WTC11 (cell line): ENCODE measurements at regions not wholly inside any gene's neighbourhood (a gene's known extent, or its start where the extent isn't known, plus 50 kb on each side); places are given as distances from the start of the nearest gene placed in this dataset.

Source experiments
- ATAC-seq: fragments of 200-7000 bp; cut with Tn5 transposase; 2 replicates; pipeline ENCODE4 v1.10.0; 2021; ENCODE audit warnings: mild to moderate bottlenecking, moderate library complexity
- CTCF ChIA-PET: fragments of 300-600 bp; sonication (Branson Sonifier 250); formaldehyde crosslinking; loops from one replicate; lab custom pipeline; 2021; ENCODE audit warnings: antibody characterized with exemption; lab: Charles Lee
- POLR2A ChIA-PET: fragments of 350-600 bp; sonication (Branson Sonifier 250); formaldehyde crosslinking; loops from one replicate; lab custom pipeline; 2021; ENCODE audit warnings: antibody characterized with exemption; lab: Charles Lee
- DNase-seq: peaks from one replicate; pipeline ENCODE4 v3.0.0; 2021; ENCODE audit warnings: low spot score
- H3K27ac Mint-ChIP-seq: 2 replicates; pipeline ENCODE4 v1.8.0; 2021; ENCODE audit warnings: mixed read lengths
- H3K27me3 Mint-ChIP-seq: 2 replicates; pipeline ENCODE4 v1.8.0; 2021; ENCODE audit warnings: low read depth, mild to moderate bottlenecking, moderate library complexity, mixed read lengths
- H3K36me3 Mint-ChIP-seq: 2 replicates; pipeline ENCODE4 v1.8.0; 2021; ENCODE audit warnings: mixed read lengths
- H3K4me1 Mint-ChIP-seq: 2 replicates; pipeline ENCODE4 v1.8.0; 2022; ENCODE audit warnings: mixed read lengths
- H3K4me3 Mint-ChIP-seq: 2 replicates; pipeline ENCODE4 v1.8.0; 2021; ENCODE audit warnings: mild to moderate bottlenecking, moderate library complexity, mixed read lengths
- H3K9me3 Mint-ChIP-seq: 2 replicates; pipeline ENCODE4 v1.8.0; 2021; ENCODE audit warnings: mixed read lengths
- AR ChIP-seq: fragments of 250-450 bp; sonication (Bioruptor Pico); IDR thresholded peaks from 2 replicates; pipeline ENCODE4 v1.9.0; 2021; ENCODE audit warnings: mild to moderate bottlenecking
- ATF2 ChIP-seq: sonication (generic); formaldehyde crosslinking; IDR thresholded peaks from 2 replicates; pipeline ENCODE4 v1.8.1; 2022; ENCODE audit warnings: low read depth, missing genetic modification reagents, borderline replicate concordance
- ATF3 ChIP-seq: sonication (generic); formaldehyde crosslinking; conservative IDR thresholded peaks from 2 replicates; pipeline ENCODE4 v1.8.1; 2022; ENCODE audit warnings: mild to moderate bottlenecking, missing genetic modification reagents
- CBFB ChIP-seq: sonication (generic); formaldehyde crosslinking; IDR thresholded peaks from 2 replicates; pipeline ENCODE4 v1.8.1; 2022; ENCODE audit warnings: mild to moderate bottlenecking, low read depth, missing genetic modification reagents
- EMX1 ChIP-seq: fragments of 250-450 bp; sonication (Bioruptor Pico); IDR thresholded peaks from 2 replicates; pipeline ENCODE4 v1.8.0; 2021; ENCODE audit warnings: mild to moderate bottlenecking
- MXD4 ChIP-seq: fragments of 250-450 bp; sonication (Bioruptor Pico); IDR thresholded peaks from 2 replicates; pipeline ENCODE4 v1.8.0; 2021; ENCODE audit warnings: mild to moderate bottlenecking, moderate library complexity, borderline replicate concordance
- NFATC4 ChIP-seq: fragments of 250-450 bp; sonication (Bioruptor Pico); IDR thresholded peaks from 2 replicates; pipeline ENCODE4 v1.9.0; 2021; ENCODE audit warnings: mild to moderate bottlenecking
- NR1H2 ChIP-seq: sonication (generic); formaldehyde crosslinking; IDR thresholded peaks from 2 replicates; pipeline ENCODE4 v1.9.0; 2021; ENCODE audit warnings: mild to moderate bottlenecking, moderate library complexity, missing genetic modification reagents
- NR2C2 ChIP-seq: sonication (generic); formaldehyde crosslinking; IDR thresholded peaks from 2 replicates; pipeline ENCODE4 v1.8.0; 2022; ENCODE audit warnings: mild to moderate bottlenecking, missing genetic modification reagents
- PRDM15 ChIP-seq: sonication (generic); formaldehyde crosslinking; IDR thresholded peaks from 2 replicates; pipeline ENCODE4 v1.8.0; 2022; ENCODE audit warnings: missing genetic modification reagents
- RORB ChIP-seq: fragments of 250-450 bp; sonication (Bioruptor Pico); IDR thresholded peaks from 2 replicates; pipeline ENCODE4 v1.9.0; 2021; ENCODE audit warnings: mild to moderate bottlenecking
- SMAD3 ChIP-seq: sonication (generic); formaldehyde crosslinking; IDR thresholded peaks from 2 replicates; pipeline ENCODE4 v1.8.0; 2022; ENCODE audit warnings: missing genetic modification reagents, mild to moderate bottlenecking, borderline replicate concordance
- SMAD4 ChIP-seq: sonication (generic); formaldehyde crosslinking; IDR thresholded peaks from 2 replicates; pipeline ENCODE4 v1.8.0; 2022; ENCODE audit warnings: mild to moderate bottlenecking, missing genetic modification reagents
- SP1 ChIP-seq: sonication (generic); formaldehyde crosslinking; conservative IDR thresholded peaks from 2 replicates; pipeline ENCODE4 v1.8.1; 2022; ENCODE audit warnings: missing genetic modification reagents
- TCF7 ChIP-seq: sonication (generic); formaldehyde crosslinking; IDR thresholded peaks from 2 replicates; pipeline ENCODE4 v1.8.0; 2022; ENCODE audit warnings: mild to moderate bottlenecking, low read depth, missing genetic modification reagents, moderate library complexity
- TP53 ChIP-seq: sonication (generic); formaldehyde crosslinking; IDR thresholded peaks from 2 replicates; pipeline ENCODE4 v1.8.1; 2023; ENCODE audit warnings: mild to moderate bottlenecking, missing genetic modification reagents
- USF2 ChIP-seq: sonication (generic); formaldehyde crosslinking; IDR thresholded peaks from 2 replicates; pipeline ENCODE4 v1.8.1; 2023; ENCODE audit warnings: mild to moderate bottlenecking, missing genetic modification reagents, moderate library complexity
- ZMAT4 ChIP-seq: fragments of 250-450 bp; sonication (Bioruptor Pico); IDR thresholded peaks from 2 replicates; pipeline ENCODE4 v1.9.0; 2021; ENCODE audit warnings: mild to moderate bottlenecking
- ZNF138 ChIP-seq: sonication (generic); formaldehyde crosslinking; conservative IDR thresholded peaks from 2 replicates; pipeline ENCODE4 v1.8.1; 2022; ENCODE audit warnings: mild to moderate bottlenecking, moderate library complexity, missing genetic modification reagents
- ZNF281 ChIP-seq: sonication (generic); formaldehyde crosslinking; IDR thresholded peaks from 2 replicates; pipeline ENCODE4 v1.8.0; 2023; ENCODE audit warnings: mild to moderate bottlenecking, missing genetic modification reagents
- ZNF425 ChIP-seq: fragments of 250-450 bp; sonication (Bioruptor Pico); conservative IDR thresholded peaks from 2 replicates; pipeline ENCODE4 v1.9.0; 2021; ENCODE audit warnings: mild to moderate bottlenecking

- Mint-ChIP-seq H3K36me3 (no peaks in the 10 kb centered on the region), H3K9me3 (no peaks in the 10 kb centered on the region), H3K27me3 (no peaks in the 10 kb centered on the region), H3K27ac (no peak overlapping the region), H3K4me1 (no peaks in the 10 kb centered on the region), H3K4me3 (no peak overlapping the region)
- TF ChIP-seq ATF2 (CRISPR knock-in tag) (no peak), NFATC4 (CRISPR knock-in tag) (no peak), ATF3 (CRISPR knock-in tag) (no peak), NR1H2 (CRISPR knock-in tag) (no peak), ZMAT4 (no peak), ZNF138 (CRISPR knock-in tag) (no peak), USF2 (CRISPR knock-in tag) (no peak), NR2C2 (CRISPR knock-in tag) (no peak), TCF7 (CRISPR knock-in tag) (no peak), CBFB (CRISPR knock-in tag) (no peak), PRDM15 (no peak), ZNF281 (CRISPR knock-in tag) (no peak), SMAD3 (CRISPR knock-in tag) (no peak), SP1 (CRISPR knock-in tag) (no peak)
- no peak for ATAC-seq
- DNase-seq: no peak
- CTCF ChIA-PET: no interaction called here
- POLR2A ChIA-PET: no interaction called here
These were observed 111.3 kb upstream of the FOXP2 start for GRCh38 chr7:114303301-114303700.

GRCh38 chr7:114302858-114303257, 111.8 kb upstream of the FOXP2 start:
- ATAC-seq: no peak
- Mint-ChIP-seq H3K36me3 (no peaks in the 10 kb centered on the region), H3K27ac (no peak overlapping the region), H3K9me3 (no peaks in the 10 kb centered on the region), H3K27me3 (no peaks in the 10 kb centered on the region), H3K4me3 (no peak overlapping the region), H3K4me1 (no peaks in the 10 kb centered on the region)
- no peak for DNase-seq
- ChIA-PET POLR2A (no interaction called here), CTCF (no interaction called here)
- TF ChIP-seq RORB (CRISPR knock-in tag) (no peak), MXD4 (CRISPR knock-in tag) (no peak), TP53 (CRISPR knock-in tag) (no peak), AR (CRISPR knock-in tag) (no peak), EMX1 (no peak), SMAD4 (CRISPR knock-in tag) (no peak), ZNF425 (CRISPR knock-in tag) (no peak)
